Keratinocyte (primary cell): ENCODE measurements at regions not wholly inside any gene's neighbourhood (a gene's known extent, or its start where the extent isn't known, plus 50 kb on each side); places are given as distances from the start of the nearest gene placed in this dataset.

Experiments used
- DNase-seq: peaks from one replicate; pipeline ENCODE4 v3.0.0-alpha.2; 2011; ENCODE audit warnings: low read depth, missing footprints, low spot score
- FAIRE-seq: peaks from 2 replicates; lab custom pipeline; 2011; peaks lifted over from hg19 to GRCh38; lab: Jason Lieb, UNC
- H2AFZ ChIP-seq: 2 replicates; pipeline ENCODE4 v1.6.0; 2012; ENCODE audit warnings: low read length, control low read depth, inconsistent platforms; ENCODE audit not compliant: control insufficient read depth
- H3K27ac ChIP-seq: 2 replicates; pipeline ENCODE4 v1.5.1; 2011; ENCODE audit warnings: low read length; ENCODE audit not compliant: control insufficient read depth, insufficient read depth
- H3K27me3 ChIP-seq: 3 replicates; pipeline ENCODE4 v1.6.0; 2011; ENCODE audit warnings: low read length; ENCODE audit not compliant: control insufficient read depth, insufficient read depth; ENCODE audit errors: extremely low read depth
- H3K36me3 ChIP-seq, 2 experiments: 2 replicates in 1 of 2; 3 replicates in 1 of 2; pipeline ENCODE4 v1.5.1; 2011; ENCODE audit warnings: low read length in 2 of 2, mild to moderate bottlenecking in 1 of 2; ENCODE audit not compliant: control insufficient read depth in 2 of 2, insufficient read depth in 2 of 2; ENCODE audit errors: extremely low read depth in 1 of 2
- H3K4me1 ChIP-seq: 3 replicates; pipeline ENCODE4 v1.5.1; 2011; ENCODE audit warnings: low read length; ENCODE audit not compliant: control insufficient read depth, insufficient read depth; ENCODE audit errors: extremely low read depth
- H3K4me2 ChIP-seq: 3 replicates; pipeline ENCODE4 v1.6.0; 2011; ENCODE audit warnings: low read depth, low read length; ENCODE audit not compliant: control insufficient read depth, insufficient read depth; ENCODE audit errors: extremely low read depth
- H3K4me3 ChIP-seq, 3 experiments: fragments of 200-600 bp in 1 of 3; sonication (generic) in 1 of 3; 2 replicates in 2 of 3; 3 replicates in 1 of 3; pipeline ENCODE4 v1.5.1; 2011 to 2016; ENCODE audit warnings: low read length in 3 of 3, mild to moderate bottlenecking in 3 of 3, control low read depth in 2 of 3, inconsistent platforms in 1 of 3, low read depth in 1 of 3, mixed read lengths in 1 of 3, mixed run types in 1 of 3, moderate library complexity in 1 of 3; ENCODE audit not compliant: control insufficient read depth in 2 of 3, insufficient read depth in 2 of 3; ENCODE audit errors: extremely low read depth in 1 of 3
- H3K79me2 ChIP-seq: 2 replicates; pipeline ENCODE4 v1.6.0; 2012; ENCODE audit warnings: low read length; ENCODE audit not compliant: control insufficient read depth, insufficient read depth
- H3K9ac ChIP-seq: 3 replicates; pipeline ENCODE4 v1.6.0; 2011; ENCODE audit warnings: low read length; ENCODE audit not compliant: control insufficient read depth, insufficient read depth; ENCODE audit errors: extremely low read depth
- H3K9me1 ChIP-seq: 3 replicates; pipeline ENCODE4 v1.6.0; 2011; ENCODE audit warnings: low read length; ENCODE audit not compliant: control insufficient read depth, insufficient read depth; ENCODE audit errors: extremely low read depth
- H3K9me3 ChIP-seq: 2 replicates; pipeline ENCODE4 v1.5.1; 2012; ENCODE audit warnings: low read depth, low read length; ENCODE audit not compliant: control insufficient read depth
- H4K20me1 ChIP-seq: 3 replicates; pipeline ENCODE4 v1.6.0; 2011; ENCODE audit warnings: low read length; ENCODE audit not compliant: control insufficient read depth, insufficient read depth; ENCODE audit errors: extremely low read depth
- EZH2 ChIP-seq: IDR thresholded peaks from one replicate; pipeline ENCODE4 v1.6.1; 2012; ENCODE audit warnings: inconsistent platforms, mild to moderate bottlenecking, low read length, moderate library complexity
- dilution Hi-C: fragments of 300-500 bp; cut with MboI; formaldehyde crosslinking; loops from one replicate; pipeline ENCODE4 v1.7.0; 2020; ENCODE audit warnings: low sequenced_read_pairs; ENCODE audit not compliant: extremely low pct_ligation_motif_present
- TF ChIP-seq, protein P1 (sequence below), 3 experiments: IDR thresholded peaks in 1 of 3; conservative IDR thresholded peaks in 1 of 3; optimal IDR thresholded peaks in 1 of 3; 2 replicates in 2 of 3; 3 replicates in 1 of 3; pipeline versions ENCODE3 to v1.5.1; 2011; ENCODE audit warnings: low read length in 3 of 3, mild to moderate bottlenecking in 3 of 3, moderate library complexity in 2 of 3, control low read depth in 1 of 3, inconsistent platforms in 1 of 3; ENCODE audit not compliant: insufficient read depth in 2 of 3; ENCODE audit errors: extremely low read depth in 1 of 3

DNA sequence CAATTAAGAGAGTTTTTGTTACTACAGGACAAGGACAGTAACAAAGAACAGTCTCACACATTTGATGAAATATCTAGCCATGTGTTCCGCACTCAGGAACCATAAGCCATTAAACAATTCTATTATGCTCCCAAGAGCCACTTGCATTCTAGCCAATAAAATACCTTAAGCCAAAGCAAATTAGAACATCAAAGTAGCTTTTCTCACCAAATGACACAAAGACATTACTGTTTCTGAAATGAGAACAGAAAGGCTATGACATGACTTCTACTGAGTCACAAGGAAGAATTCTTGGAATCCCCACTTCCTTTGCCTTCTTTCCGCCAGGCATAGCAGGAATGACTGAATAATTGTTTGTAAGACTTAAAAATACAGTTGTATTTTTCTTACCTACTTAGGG is 445.8 kb downstream of the ATP23 start:
- no peaks in the 10 kb centered on the region for H4K20me1 ChIP-seq
- H2AFZ ChIP-seq: no peak overlapping the region
- H3K9me3 ChIP-seq: no peaks in the 10 kb centered on the region
- H3K9ac ChIP-seq: no peak overlapping the region
- TF ChIP-seq, protein P1, sequence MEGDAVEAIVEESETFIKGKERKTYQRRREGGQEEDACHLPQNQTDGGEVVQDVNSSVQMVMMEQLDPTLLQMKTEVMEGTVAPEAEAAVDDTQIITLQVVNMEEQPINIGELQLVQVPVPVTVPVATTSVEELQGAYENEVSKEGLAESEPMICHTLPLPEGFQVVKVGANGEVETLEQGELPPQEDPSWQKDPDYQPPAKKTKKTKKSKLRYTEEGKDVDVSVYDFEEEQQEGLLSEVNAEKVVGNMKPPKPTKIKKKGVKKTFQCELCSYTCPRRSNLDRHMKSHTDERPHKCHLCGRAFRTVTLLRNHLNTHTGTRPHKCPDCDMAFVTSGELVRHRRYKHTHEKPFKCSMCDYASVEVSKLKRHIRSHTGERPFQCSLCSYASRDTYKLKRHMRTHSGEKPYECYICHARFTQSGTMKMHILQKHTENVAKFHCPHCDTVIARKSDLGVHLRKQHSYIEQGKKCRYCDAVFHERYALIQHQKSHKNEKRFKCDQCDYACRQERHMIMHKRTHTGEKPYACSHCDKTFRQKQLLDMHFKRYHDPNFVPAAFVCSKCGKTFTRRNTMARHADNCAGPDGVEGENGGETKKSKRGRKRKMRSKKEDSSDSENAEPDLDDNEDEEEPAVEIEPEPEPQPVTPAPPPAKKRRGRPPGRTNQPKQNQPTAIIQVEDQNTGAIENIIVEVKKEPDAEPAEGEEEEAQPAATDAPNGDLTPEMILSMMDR (optimal IDR thresholded peaks at IDR 0.05 in 1 of 3, IDR thresholded peaks at IDR 0.05 in 1 of 3, conservative IDR thresholded peaks at IDR 0.05 in 1 of 3; ENCODE audit: extremely low read depth in 1 of 3, insufficient read depth in 2 of 3, low read length in 3 of 3): no peak
- TF ChIP-seq EZH2: no peak
- H3K4me3 ChIP-seq: no peak overlapping the region
- H3K27me3 ChIP-seq: no peaks in the 10 kb centered on the region
- DNase-seq: peak; percentile 41
- H3K4me2 ChIP-seq: peak overlapping the region; percentile 9
- no peak overlapping the region for H3K27ac ChIP-seq
- dilution Hi-C loops: no loop called here
- H3K79me2 ChIP-seq: no peaks in the 10 kb centered on the region
- FAIRE-seq: peak; percentile 29
- no peaks in the 10 kb centered on the region for H3K9me1 ChIP-seq
- no peaks in the 10 kb centered on the region for H3K36me3 ChIP-seq
- peaks cover 13% of the 10 kb centered on the region for H3K4me1 ChIP-seq

DNA sequence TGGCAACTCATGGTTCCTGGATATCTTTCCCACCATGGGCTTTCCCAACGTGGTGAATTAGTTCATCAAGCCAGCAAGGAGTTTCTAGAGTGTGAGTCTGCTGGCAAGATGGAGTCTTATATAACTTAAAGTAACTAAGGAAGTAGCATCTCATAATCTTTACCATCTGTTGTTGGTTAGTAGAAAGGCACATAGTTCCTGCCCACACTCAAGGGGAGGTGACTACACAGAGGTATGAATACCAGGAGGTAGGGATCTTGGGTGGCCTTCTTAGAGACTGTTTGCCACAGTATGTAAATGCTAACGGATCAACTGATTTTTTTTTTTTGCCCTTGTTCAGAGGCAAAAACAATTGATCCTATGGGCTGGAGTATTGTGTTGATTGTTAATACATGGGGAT is 446.9 kb downstream of the ATP23 start:
- dilution Hi-C loops: no loop called here
- Histone ChIP-seq H3K9ac (no peak overlapping the region), H3K27ac (no peak overlapping the region), H2AFZ (peak overlapping the region; percentile 71), H3K4me2 (no peak overlapping the region), H3K9me3 (no peaks in the 10 kb centered on the region), H3K9me1 (no peaks in the 10 kb centered on the region), H3K4me1 (peaks cover 16% of the 10 kb centered on the region), H3K79me2 (no peaks in the 10 kb centered on the region), H3K36me3 (no peaks in the 10 kb centered on the region), H4K20me1 (no peaks in the 10 kb centered on the region), H3K27me3 (no peaks in the 10 kb centered on the region), H3K4me3 (no peak overlapping the region)
- FAIRE-seq: no peak
- TF ChIP-seq, protein P1 (optimal IDR thresholded peaks at IDR 0.05 in 1 of 3, IDR thresholded peaks at IDR 0.05 in 1 of 3, conservative IDR thresholded peaks at IDR 0.05 in 1 of 3; ENCODE audit: extremely low read depth in 1 of 3, insufficient read depth in 2 of 3, low read length in 3 of 3): no peak
- no peak for TF ChIP-seq EZH2
- no peak for DNase-seq
